ENCODE measurements at regions not wholly inside any gene's neighbourhood (a gene's known extent, or its start where the extent isn't known, plus 50 kb on each side); places are given as distances from the start of the nearest gene placed in this dataset.

GRCh38 chr6:145018027-145018426, 717.3 kb downstream of the EPM2A start:
- Histone ChIP-seq H3K9me3 (ENCODE audit: control insufficient read depth in 4 of 4, low read length in 3 of 4) (peaks cover 0 to 4% (median 0%) of the 10 kb centered on the region in 4 donors), H3K36me3 (ENCODE audit: control insufficient read depth in 4 of 4, insufficient read depth in 3 of 4, low read depth in 1 of 4, low read length in 3 of 4) (no peaks in the 10 kb centered on the region), H3K27ac (ENCODE audit: low read depth in 1 of 2, low read length in 2 of 2) (no peak overlapping the region), H3K4me1 (ENCODE audit: control insufficient read depth in 4 of 4, insufficient read depth in 4 of 4, low read length in 3 of 4) (peaks cover 0 to 19% (median 4%) of the 10 kb centered on the region in 4 donors), H3K4me3 (ENCODE audit: low read depth in 1 of 3, low read length in 3 of 3) (no peak overlapping the region), H3K27me3 (ENCODE audit: control insufficient read depth in 4 of 4, insufficient read depth in 4 of 4, low read length in 3 of 4) (no peaks in the 10 kb centered on the region), H3K9ac (ENCODE audit: low read depth in 1 of 2, low read length in 2 of 2) (no peak overlapping the region)
- no peak for DNase-seq (ENCODE audit: low spot score)
- no peak for TF ChIP-seq EGR1 (IDR thresholded peaks at IDR 0.05; ENCODE audit: low read depth in 2 of 2)
- 80% methylated on average over 3 of the region's 3 CpGs for WGBS

- peaks cover 0 to 24% (median 5%) of the 10 kb centered on the region in 4 donors for H3K4me1 ChIP-seq (ENCODE audit: control insufficient read depth in 4 of 4, insufficient read depth in 4 of 4, low read length in 3 of 4)
- peak overlapping the region; percentile 86 for H3K27ac ChIP-seq (ENCODE audit: low read depth in 1 of 2, low read length in 2 of 2)
- peaks cover 0 to 4% (median 0%) of the 10 kb centered on the region in 4 donors for H3K9me3 ChIP-seq (ENCODE audit: control insufficient read depth in 4 of 4, low read length in 3 of 4)
- H3K36me3 ChIP-seq (ENCODE audit: control insufficient read depth in 4 of 4, insufficient read depth in 3 of 4, low read depth in 1 of 4, low read length in 3 of 4) = no peaks in the 10 kb centered on the region
- no peaks in the 10 kb centered on the region for H3K27me3 ChIP-seq (ENCODE audit: control insufficient read depth in 4 of 4, insufficient read depth in 4 of 4, low read length in 3 of 4)
- TF ChIP-seq MAX (IDR thresholded peaks at IDR 0.05) (peak; percentile 28), HNF4G (IDR thresholded peaks at IDR 0.05) (peak; percentile 83), CTCF (IDR thresholded peaks at IDR 0.05; ENCODE audit: low read depth, low read length, missing input control) (no peak), ATF3 (IDR thresholded peaks at IDR 0.05) (peak; percentile 71), RXRA (IDR thresholded peaks at IDR 0.05) (peak in 1 of 2 donors; percentile 13), FOXA1 (IDR thresholded peaks at IDR 0.05) (no peak), JUND (IDR thresholded peaks at IDR 0.05) (peak; percentile 74 to 89), HNF4A (conservative IDR thresholded peaks at IDR 0.05) (peak; percentile 89 to 95), EGR1 (IDR thresholded peaks at IDR 0.05; ENCODE audit: low read depth in 2 of 2) (no peak), SP1 (IDR thresholded peaks at IDR 0.05) (peak; percentile 82), FOXA2 (IDR thresholded peaks at IDR 0.05) (no peak), RAD21 (IDR thresholded peaks at IDR 0.05) (peak in 1 of 2 donors; percentile 35), TAF1 (conservative IDR thresholded peaks at IDR 0.05) (no peak)
- 33% methylated on average over 2 of the region's 2 CpGs for WGBS
- H3K9ac ChIP-seq (ENCODE audit: low read depth in 1 of 2, low read length in 2 of 2) = no peak overlapping the region
- no peak overlapping the region for H3K4me3 ChIP-seq (ENCODE audit: low read depth in 1 of 3, low read length in 3 of 3)
- DNase-seq (ENCODE audit: low spot score) = no peak
Measured at GRCh38 chr6:145020114-145020513, 715.2 kb downstream of the EPM2A start.

GRCh38 chr6:145020543-145020942, 714.8 kb downstream of the EPM2A start:
- DNase-seq (ENCODE audit: low spot score) = no peak
- Histone ChIP-seq H3K36me3 (ENCODE audit: control insufficient read depth in 4 of 4, insufficient read depth in 3 of 4, low read depth in 1 of 4, low read length in 3 of 4) (no peaks in the 10 kb centered on the region), H3K9ac (ENCODE audit: low read depth in 1 of 2, low read length in 2 of 2) (no peak overlapping the region), H3K9me3 (ENCODE audit: control insufficient read depth in 4 of 4, low read length in 3 of 4) (peaks cover 0 to 4% (median 0%) of the 10 kb centered on the region in 4 donors), H3K4me3 (ENCODE audit: low read depth in 1 of 3, low read length in 3 of 3) (no peak overlapping the region), H3K4me1 (ENCODE audit: control insufficient read depth in 4 of 4, insufficient read depth in 4 of 4, low read length in 3 of 4) (peaks cover 0 to 24% (median 6%) of the 10 kb centered on the region in 4 donors), H3K27me3 (ENCODE audit: control insufficient read depth in 4 of 4, insufficient read depth in 4 of 4, low read length in 3 of 4) (no peaks in the 10 kb centered on the region), H3K27ac (ENCODE audit: low read depth in 1 of 2, low read length in 2 of 2) (peak overlapping the region; percentile 86)
- 46% methylated on average over 1 of the region's 1 CpG for WGBS
- TF ChIP-seq ATF3 (IDR thresholded peaks at IDR 0.05) (no peak), MAX (IDR thresholded peaks at IDR 0.05) (peak; percentile 1), JUND (IDR thresholded peaks at IDR 0.05) (no peak), YY1 (IDR thresholded peaks at IDR 0.05) (no peak), RXRA (IDR thresholded peaks at IDR 0.05) (no peak)

Measured in liver (tissue), 8 donors.